ENCODE measurements at regions not wholly inside any gene's neighbourhood (a gene's known extent, or its start where the extent isn't known, plus 50 kb on each side); places are given as distances from the start of the nearest gene placed in this dataset.
A peak's percentile ranks its signal among the peaks of the same experiment; 100 is the strongest.
"Not testable (repeated sequence)": the region's sequence is repeated elsewhere in the genome, so short reads cannot be mapped to it uniquely, and the experiment has no call there.

DNA sequence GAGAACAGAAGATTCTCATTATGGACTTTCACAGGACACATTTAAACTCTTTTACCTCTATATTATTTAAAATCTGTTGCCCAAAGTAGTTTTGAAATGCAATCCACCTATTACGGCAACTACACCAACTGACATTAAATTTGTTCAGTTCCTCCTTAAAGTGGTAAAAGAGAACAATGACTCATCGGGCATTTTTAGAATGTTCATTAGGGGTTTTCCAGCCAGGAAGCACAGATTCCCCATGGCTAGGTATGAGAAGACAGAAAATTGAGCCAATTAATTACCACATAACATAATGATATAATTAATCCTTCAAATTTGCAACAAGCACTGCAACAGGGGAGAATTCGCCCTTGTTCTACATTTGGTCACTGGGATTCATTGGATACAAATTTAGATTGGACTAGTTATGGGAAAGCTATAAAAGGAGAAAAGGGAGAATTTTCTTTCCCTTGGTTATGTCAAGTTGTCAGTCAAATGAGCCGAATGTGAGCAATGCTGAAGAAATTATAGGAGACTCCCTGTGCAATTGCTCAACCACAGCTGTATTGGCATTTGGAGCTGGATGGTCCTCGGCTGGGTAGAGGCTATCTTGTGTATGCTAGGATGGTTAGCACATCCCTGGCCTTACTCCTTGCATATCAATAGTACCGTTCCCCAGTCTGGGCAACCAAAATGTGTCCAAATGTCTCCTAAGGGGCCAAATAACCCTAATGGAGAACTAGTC lies 1549.8 kb downstream of the CDY2B start:
- H3K23me2 ChIP-seq (ENCODE audit: low read depth, low read length); H3K9ac ChIP-seq (replicated peaks in 1 of 4; ENCODE audit: extremely low read depth in 1 of 4, low read depth in 3 of 4, low read length in 3 of 4); H4K8ac ChIP-seq (ENCODE audit: extremely low read depth, insufficient read depth, low read length); H2BK120ac ChIP-seq (replicated peaks; ENCODE audit: low read depth, low read length); H3K14ac ChIP-seq (ENCODE audit: insufficient read length); H2AFZ ChIP-seq (ENCODE audit: low read length); H3K23ac ChIP-seq (ENCODE audit: insufficient read length); H3K56ac ChIP-seq (replicated peaks; ENCODE audit: insufficient read length, low read depth, low read length); H2BK20ac ChIP-seq (ENCODE audit: low read length); H3K36me3 ChIP-seq (ENCODE audit: control insufficient read depth in 2 of 4, insufficient read depth in 4 of 4, low read length in 3 of 4); CTCF ChIA-PET (ENCODE audit: partially characterized antibody); H3K18ac ChIP-seq (ENCODE audit: extremely low read depth, low read length); FAIRE-seq; H3K27me3 ChIP-seq (replicated peaks in 1 of 4; ENCODE audit: control insufficient read depth in 3 of 4, extremely low read depth in 1 of 4, insufficient read depth in 3 of 4, low read length in 3 of 4); H2AK5ac ChIP-seq (ENCODE audit: low read depth, low read length); H3K79me2 ChIP-seq (ENCODE audit: control insufficient read depth in 1 of 2, insufficient read depth in 2 of 2, low read length in 2 of 2); H2BK5ac ChIP-seq (ENCODE audit: low read depth, low read length); H2BK15ac ChIP-seq (ENCODE audit: low read length); DNase-seq (ENCODE audit: low read depth in 1 of 2, low spot score in 2 of 2); H3K9me3 ChIP-seq (ENCODE audit: insufficient read depth in 2 of 2, low read depth in 1 of 2, low read length in 1 of 2); H4K5ac ChIP-seq (ENCODE audit: insufficient read length, low read depth, low read length); H2BK12ac ChIP-seq (ENCODE audit: low read depth, low read length); H4K20me1 ChIP-seq (replicated peaks in 1 of 2; ENCODE audit: control insufficient read depth in 1 of 2, insufficient read depth in 2 of 2, low read length in 2 of 2); H3K4me1 ChIP-seq (replicated peaks in 1 of 4; ENCODE audit: control insufficient read depth in 3 of 4, insufficient read depth in 4 of 4, low read length in 3 of 4); H3K4me2 ChIP-seq (ENCODE audit: insufficient read depth in 1 of 2, low read depth in 2 of 2, low read length in 2 of 2); H3K4ac ChIP-seq (replicated peaks; ENCODE audit: insufficient read length, low read depth, low read length); H3K79me1 ChIP-seq (ENCODE audit: low read depth, low read length); POLR2A ChIA-PET (ENCODE audit: partially characterized antibody); H3K4me3 ChIP-seq (ENCODE audit: extremely low read depth in 1 of 4, insufficient read depth in 2 of 4, low read depth in 3 of 4, low read length in 4 of 4); H4K91ac ChIP-seq (replicated peaks; ENCODE audit: insufficient read length, low read length); H3K27ac ChIP-seq (ENCODE audit: low read depth, low read length): not testable (repeated sequence)
- WGBS, 2 experiments (ENCODE audit: extremely low coverage in 1 of 2, insufficient coverage in 1 of 2, insufficient read length in 1 of 2, insufficient replicate concordance in 2 of 2, low coverage in 1 of 2, low lambda C conversion rate in 2 of 2, missing lambda C conversion rate in 1 of 2) = no CpG with 5 or more reads among the region's 6 CpGs

DNA sequence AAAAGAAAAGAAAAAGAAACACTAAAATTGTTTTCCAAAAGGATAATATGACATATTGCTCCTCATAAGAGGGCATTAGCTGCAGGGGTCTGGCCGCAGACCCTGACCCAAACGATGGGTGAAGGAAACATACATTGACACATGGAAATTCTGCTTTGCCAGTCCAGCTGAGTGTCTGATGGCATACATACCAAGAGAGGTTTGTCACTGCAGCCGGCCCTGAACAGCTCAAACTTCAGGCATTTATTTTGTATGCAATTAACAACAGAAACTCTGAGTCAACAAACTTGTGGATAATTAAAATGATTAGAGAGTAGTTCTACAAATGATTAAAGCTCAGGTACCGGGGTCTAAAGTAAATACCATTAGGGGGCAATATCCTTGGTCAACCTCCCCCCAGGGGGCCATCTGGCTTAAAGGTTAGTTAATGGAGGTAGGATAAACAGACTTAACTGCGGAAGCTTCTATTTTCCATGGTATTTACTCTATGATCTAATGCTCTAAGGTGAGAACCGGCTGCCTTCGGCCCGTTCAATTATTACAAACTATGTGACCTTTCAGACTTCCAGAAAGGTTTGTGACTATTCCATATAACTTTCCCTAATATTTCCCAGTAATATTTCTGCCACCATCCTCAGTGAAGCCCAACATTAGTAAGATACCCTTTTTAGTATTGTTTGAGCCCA lies 1550.7 kb downstream of the CDY2B start:
- H3K23ac ChIP-seq (ENCODE audit: insufficient read length); DNase-seq (ENCODE audit: low read depth in 1 of 2, low spot score in 2 of 2); CTCF ChIA-PET (ENCODE audit: partially characterized antibody); H3K18ac ChIP-seq (ENCODE audit: extremely low read depth, low read length); POLR2A ChIA-PET (ENCODE audit: partially characterized antibody); H4K5ac ChIP-seq (ENCODE audit: insufficient read length, low read depth, low read length); H3K56ac ChIP-seq (replicated peaks; ENCODE audit: insufficient read length, low read depth, low read length); H3K4me3 ChIP-seq (ENCODE audit: extremely low read depth in 1 of 4, insufficient read depth in 2 of 4, low read depth in 3 of 4, low read length in 4 of 4); H3K4me1 ChIP-seq (replicated peaks in 1 of 4; ENCODE audit: control insufficient read depth in 3 of 4, insufficient read depth in 4 of 4, low read length in 3 of 4); H4K8ac ChIP-seq (ENCODE audit: extremely low read depth, insufficient read depth, low read length); H2BK12ac ChIP-seq (ENCODE audit: low read depth, low read length); H3K27me3 ChIP-seq (replicated peaks in 1 of 4; ENCODE audit: control insufficient read depth in 3 of 4, extremely low read depth in 1 of 4, insufficient read depth in 3 of 4, low read length in 3 of 4); H2AK5ac ChIP-seq (ENCODE audit: low read depth, low read length); H4K20me1 ChIP-seq (replicated peaks in 1 of 2; ENCODE audit: control insufficient read depth in 1 of 2, insufficient read depth in 2 of 2, low read length in 2 of 2); H3K79me2 ChIP-seq (ENCODE audit: control insufficient read depth in 1 of 2, insufficient read depth in 2 of 2, low read length in 2 of 2); H2BK15ac ChIP-seq (ENCODE audit: low read length); H3K14ac ChIP-seq (ENCODE audit: insufficient read length); H3K79me1 ChIP-seq (ENCODE audit: low read depth, low read length); H2BK5ac ChIP-seq (ENCODE audit: low read depth, low read length); H3K23me2 ChIP-seq (ENCODE audit: low read depth, low read length); H2BK120ac ChIP-seq (replicated peaks; ENCODE audit: low read depth, low read length); H2BK20ac ChIP-seq (ENCODE audit: low read length); H3K4ac ChIP-seq (replicated peaks; ENCODE audit: insufficient read length, low read depth, low read length); H2AFZ ChIP-seq (ENCODE audit: low read length); H3K9ac ChIP-seq (replicated peaks in 1 of 4; ENCODE audit: extremely low read depth in 1 of 4, low read depth in 3 of 4, low read length in 3 of 4); H3K4me2 ChIP-seq (ENCODE audit: insufficient read depth in 1 of 2, low read depth in 2 of 2, low read length in 2 of 2); H4K91ac ChIP-seq (replicated peaks; ENCODE audit: insufficient read length, low read length); H3K27ac ChIP-seq (ENCODE audit: low read depth, low read length); H3K9me3 ChIP-seq (ENCODE audit: insufficient read depth in 2 of 2, low read depth in 1 of 2, low read length in 1 of 2); H3K36me3 ChIP-seq (ENCODE audit: control insufficient read depth in 2 of 4, insufficient read depth in 4 of 4, low read length in 3 of 4): not testable (repeated sequence)
- peak; percentile 24 for FAIRE-seq
- no CpG with 5 or more reads among the region's 8 CpGs for WGBS, 2 experiments (ENCODE audit: extremely low coverage in 1 of 2, insufficient coverage in 1 of 2, insufficient read length in 1 of 2, insufficient replicate concordance in 2 of 2, low coverage in 1 of 2, low lambda C conversion rate in 2 of 2, missing lambda C conversion rate in 1 of 2)
